MV-4-11 (cell line): ENCODE measurements at regions not wholly inside any gene's neighbourhood (a gene's known extent, or its start where the extent isn't known, plus 50 kb on each side); places are given as distances from the start of the nearest gene placed in this dataset.
"Not testable (repeated sequence)": the region's sequence is repeated elsewhere in the genome, so short reads cannot be mapped to it uniquely, and the experiment has no call there.

Experiments
- DNase-seq: peaks from one replicate; lab custom pipeline; 2025; lab: John Stamatoyannopoulos, UW

DNA sequence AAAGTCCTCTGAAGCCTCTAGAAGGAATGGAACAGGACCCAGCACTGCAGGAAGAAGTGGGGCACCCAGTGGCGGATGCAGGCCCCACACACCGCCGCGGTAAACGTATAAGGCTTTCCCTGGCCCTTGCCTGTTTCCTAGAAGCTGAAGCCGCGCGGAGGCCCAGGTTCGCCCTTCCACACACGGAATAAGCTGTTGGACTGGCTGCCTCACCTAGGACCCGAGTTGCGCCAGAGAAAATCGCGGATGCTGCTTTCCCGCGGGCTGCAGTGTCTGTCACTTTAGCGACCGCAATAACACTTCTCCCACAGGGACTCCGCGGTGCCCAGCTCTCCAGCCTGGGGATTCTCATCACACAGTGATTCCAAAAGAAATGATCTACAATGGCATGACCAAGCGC is 1736.9 kb downstream of the TP53TG3F start:
- no peak for DNase-seq

DNA sequence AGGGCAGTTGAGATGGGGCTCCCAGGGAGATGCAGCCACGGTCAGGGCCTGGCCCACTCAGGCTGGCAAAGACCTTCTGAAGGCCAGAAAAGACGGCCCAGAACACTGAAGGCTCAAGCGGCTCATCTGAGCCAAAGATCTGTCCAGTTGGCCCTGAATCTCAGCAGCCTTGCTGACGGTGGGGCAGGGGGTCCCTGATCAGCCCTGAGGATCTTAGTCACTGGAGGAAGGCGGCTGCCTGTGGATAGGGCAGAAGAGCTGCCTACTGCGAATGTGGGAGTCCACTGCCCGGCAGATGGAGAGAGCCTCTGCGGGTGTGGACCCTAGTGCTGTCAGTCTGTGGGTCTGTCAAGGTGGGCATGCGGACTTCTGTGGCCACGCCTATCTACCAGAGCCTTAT is 1738.2 kb downstream of the TP53TG3F start:
- no peak for DNase-seq

GRCh38 chr16:35198223-35199199 is 1739.1 kb downstream of the TP53TG3F start:
- no peak for DNase-seq

DNA sequence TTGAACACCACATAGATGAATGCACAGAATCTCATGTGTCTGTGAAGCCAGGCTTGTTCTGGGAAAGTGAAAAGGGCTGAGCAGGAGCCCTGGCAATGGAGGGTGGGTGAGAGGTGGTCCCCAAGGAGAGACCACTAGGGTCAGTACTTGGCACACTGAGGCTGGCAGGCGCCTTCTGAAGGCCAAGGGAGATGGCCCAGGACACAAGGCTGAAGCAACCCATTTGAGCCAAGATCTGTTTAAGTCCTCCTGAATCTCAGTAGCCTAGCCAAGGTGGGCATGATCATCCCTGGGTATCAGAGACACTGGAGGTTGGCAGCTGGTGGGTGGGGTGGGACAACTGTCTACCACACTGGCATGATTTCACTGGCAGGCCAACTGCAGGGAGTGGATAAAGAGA is 1741.2 kb downstream of the TP53TG3F start:
- DNase-seq: no peak

DNA sequence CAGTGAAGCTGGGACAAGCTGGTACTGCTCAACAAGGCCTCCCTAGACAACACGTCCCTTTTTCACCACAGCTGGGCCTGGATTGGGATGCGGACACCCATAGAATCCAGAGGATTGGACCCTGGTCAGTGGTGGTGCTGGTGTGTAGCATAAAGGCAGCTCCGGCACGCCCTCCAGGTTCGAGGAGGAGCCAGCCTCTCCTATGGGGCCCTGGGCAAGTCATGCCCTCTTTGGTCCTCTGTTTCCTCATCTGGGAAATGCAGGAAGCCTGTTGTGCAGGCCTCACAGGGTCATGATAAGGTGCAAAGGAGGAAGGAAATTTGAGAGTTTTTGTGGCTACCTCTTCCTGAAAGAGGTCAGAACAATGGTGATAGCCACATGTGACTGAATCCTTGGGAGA is 1741.7 kb downstream of the TP53TG3F start:
- no peak for DNase-seq

DNA sequence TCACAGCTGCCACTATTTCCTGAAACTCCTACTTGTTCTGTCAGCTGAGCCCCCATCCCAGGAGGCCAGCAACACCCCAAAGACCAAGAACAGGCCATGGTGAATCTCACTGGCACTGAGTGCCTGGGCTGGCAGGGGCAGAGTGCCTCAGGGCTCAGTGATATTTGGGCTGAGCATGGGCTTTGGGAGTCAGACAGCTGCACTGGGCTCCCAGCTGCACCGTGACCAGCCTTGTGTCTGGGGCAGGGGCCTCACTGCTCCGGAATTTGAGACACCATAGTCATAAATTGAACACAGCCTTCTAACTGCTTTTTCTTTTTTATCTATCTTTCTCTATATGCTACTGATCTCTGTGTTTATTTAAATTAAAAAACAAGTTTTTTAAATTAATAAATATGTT is 1744.2 kb downstream of the TP53TG3F start:
- DNase-seq: no peak

DNA sequence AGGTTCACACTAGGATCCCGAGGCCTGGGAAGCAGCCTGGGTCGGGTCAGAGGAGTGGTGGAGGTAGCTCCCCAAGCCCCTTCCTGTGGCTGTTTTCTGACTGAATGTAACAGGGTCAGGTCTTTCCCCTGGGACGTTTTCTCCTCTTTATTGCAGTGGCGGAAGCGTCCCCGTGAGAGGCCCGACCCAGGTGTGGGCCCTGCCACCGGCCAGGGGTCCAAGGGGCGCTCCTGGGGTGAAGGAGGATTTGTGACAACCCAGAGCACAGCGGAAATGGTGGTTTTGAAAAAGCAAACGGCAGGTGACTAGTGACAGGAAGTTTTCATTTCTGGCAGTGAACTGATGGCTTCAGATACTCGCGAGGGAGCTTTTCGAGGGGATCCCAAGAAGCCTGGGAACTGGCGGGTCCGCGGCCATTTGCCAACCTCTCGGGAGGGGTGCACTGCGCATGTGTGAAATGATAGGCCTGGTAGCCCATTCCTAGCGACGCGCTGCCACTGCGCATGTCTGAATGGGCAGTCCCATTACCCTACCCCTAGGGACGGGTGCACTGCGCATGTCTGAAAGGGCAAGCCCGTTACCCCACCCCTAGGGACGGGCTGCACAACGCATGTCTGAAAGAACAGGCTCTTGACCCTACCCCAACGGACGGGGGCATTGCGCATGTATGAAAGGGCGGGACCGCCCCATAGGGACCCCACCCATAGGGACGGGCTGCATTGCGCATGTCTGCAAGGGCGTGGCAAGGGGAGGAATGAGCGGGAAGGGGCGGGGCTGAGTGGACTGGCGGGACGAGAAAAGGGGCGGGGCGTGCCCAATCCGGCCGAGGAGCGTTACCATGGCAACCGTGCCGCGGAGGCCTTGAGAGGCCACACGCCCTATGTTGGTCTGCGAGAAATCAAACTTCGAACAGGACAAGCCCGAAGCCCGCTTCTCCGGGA is 1747.9 kb downstream of the TP53TG3F start:
- no peak for DNase-seq

DNA sequence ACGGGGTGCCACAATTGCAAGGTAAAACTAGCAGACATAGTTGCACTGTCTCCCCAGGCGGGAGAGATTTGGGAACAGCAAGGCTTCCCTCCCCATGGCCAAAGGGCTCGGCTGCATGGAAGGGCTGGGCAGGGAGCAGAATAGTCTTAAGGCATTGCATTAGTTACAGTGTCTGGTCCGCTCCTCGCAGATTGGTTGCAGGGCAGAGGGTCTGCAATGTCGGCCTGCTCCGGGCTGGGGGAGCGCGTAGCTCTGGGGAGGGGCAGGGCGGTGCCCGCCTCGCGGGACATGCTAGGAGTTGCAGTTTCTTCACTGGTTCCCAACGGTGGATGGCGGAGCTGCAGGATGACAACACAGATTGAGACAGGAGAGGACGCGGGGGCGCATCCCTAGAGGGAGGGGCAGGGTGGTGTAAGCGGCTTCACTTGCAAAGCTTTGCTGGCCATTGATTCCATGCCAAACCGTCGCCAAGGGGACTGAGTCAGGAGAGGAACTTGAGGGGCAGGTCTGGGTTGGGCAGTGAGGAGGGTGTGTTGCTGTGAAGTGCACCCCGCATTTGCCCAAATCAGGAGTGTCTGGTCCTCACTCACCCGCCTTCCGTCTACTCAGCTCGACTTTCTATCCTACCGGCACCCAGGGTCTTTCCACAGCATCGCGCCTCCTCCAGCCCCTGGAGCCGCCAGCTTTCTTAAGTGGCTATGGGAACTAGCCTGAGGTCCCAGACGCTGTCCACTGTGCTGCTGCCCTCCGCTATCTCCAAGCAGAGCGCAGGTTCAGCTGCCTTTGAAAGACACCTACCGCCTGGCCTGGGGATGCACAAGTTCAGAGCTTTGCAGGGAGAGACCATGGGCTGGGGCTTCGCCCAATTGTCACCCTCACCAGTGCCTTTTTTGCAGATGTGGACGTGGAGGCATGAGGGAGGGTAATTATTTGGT is 1748.9 kb downstream of the TP53TG3F start:
- no peak for DNase-seq

DNA sequence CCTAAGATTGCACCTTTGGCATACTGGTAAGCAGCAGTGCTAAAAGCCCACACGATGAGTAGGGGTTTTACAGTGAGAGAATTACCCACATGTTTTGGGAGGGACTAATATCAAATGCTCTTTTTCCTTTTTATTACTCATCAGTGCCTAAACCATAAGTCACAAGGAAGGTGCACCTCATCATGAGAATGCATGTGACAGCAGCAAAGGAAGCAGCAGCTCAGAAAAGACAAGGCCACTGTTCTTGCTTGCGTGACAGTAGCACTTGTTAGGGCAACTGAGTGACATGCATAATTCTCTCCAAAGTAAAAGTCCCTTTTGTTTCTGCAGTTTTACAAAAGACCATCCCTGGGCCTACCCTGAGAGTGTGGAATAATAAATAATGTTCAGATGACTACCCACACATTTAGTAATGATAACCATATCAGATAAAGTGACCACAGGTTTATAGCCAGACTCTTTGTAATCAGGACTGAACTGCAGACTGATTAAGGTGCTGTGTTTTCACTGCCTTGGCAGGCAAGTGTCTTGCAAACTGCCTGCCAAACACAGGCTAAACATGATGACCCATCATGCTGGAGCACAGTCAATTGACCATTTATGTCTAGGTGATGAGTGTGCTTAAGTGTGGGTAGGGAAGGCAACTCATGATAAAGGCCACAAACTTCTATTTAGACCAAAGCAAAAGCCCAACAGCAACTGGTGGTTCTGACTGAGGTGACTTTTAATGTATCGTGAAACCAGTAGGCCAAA is 1751.4 kb downstream of the TP53TG3F start:
- DNase-seq: no peak

GRCh38 chr16:35214840-35215239 is 1755.4 kb downstream of the TP53TG3F start:
- DNase-seq: no peak

- DNase-seq: no peak
Observed at GRCh38 chr16:35215287-35215686, 1755.9 kb downstream of the TP53TG3F start.

DNA sequence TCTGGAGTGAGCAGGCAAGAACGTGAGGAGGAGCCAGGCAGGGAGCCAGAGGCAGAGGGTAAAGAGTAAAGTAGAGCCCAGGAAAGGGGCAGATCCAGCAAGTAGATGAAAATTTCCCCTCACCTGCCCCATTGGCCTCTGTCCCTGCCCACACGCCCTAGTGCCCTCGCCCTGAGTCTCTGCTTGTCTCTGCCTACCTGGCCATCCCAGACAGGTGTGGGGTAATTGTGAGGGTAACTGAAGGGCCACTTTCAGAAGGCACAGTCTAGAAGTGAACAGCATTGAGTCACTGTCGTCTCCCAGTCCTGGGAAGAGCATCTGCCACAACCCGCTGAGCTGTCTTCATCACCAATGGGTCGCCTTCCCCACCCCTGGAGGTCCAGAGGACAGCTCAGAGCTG is 1756.8 kb downstream of the TP53TG3F start:
- DNase-seq: not testable (repeated sequence)

- no peak for DNase-seq
Observed at GRCh38 chr16:35221482-35222185, 1762.2 kb downstream of the TP53TG3F start.

- DNase-seq: no peak
Observed at GRCh38 chr16:35234679-35235078, 1775.3 kb downstream of the TP53TG3F start.

- DNase-seq: no peak
Observed at GRCh38 chr16:35239561-35239960, 1780.1 kb downstream of the TP53TG3F start.

DNA sequence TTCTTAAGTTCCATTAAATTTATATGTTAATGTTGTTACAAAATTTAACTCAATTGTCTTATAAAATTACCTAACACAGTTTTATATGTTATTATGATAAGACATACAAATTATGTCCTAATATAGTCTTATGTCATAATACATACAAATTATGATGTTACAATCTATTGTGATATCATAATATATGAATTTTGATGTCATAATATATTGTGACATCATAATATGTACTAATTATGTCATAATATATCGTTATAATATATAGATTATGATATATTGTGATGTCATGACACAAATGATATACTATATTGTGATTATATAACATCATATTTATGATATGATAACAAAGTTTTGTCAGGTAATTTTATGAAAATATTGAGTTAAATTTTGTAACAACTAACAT is 1789.6 kb downstream of the TP53TG3F start:
- no peak for DNase-seq

DNA sequence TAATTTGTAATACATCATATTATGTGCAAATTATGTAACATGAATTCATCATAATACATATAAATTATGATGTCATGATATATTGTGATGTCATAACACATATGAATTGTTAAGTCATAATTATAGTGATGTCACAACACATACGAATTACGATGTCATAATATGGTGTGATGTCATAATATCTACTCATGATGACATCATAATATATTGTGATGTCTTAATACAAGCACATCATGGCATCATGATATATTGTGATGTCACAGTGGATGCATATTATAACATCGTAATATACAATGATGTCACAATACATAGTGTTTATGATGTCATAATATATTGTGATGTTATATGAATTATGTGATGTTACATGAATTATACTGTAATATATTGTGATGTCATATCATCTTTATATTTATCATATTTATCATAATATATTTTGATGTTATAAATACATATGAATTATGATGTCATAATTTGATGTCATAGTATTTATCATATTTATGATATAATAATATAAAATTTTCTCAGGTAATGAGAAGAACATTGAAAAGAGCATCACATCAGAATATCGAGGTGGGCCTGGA is 1793.0 kb downstream of the TP53TG3F start:
- DNase-seq: no peak

DNA sequence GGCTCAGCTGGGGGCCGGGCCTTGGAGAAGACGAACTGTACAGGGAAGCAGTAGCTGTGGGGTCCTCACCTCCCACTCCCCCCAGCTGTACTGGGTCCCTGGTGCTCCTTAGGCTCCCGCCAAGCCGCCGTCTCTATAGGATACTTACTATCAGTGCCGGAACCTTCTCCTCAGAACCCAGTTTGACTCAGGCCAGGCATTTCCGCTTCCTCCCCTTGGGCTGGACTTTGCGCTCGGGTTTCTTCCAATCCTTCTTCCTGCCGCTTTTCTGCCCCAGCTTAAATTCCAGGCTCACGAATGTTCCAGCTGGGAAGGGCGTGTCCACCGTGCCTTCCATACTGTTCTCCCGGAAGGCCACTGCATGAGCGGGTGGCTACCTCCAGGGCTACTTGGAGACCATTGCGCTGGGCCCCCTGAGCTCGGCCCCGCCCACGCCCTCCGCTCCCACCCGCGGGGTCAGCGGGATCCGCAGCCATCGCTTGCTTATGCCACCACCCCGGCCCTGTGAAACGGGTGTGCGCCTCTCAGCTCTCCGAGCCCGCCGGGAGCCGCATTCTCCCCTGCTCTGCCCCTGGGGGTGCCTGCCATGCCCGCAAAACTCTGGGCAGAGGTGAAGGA is 1795.9 kb downstream of the TP53TG3F start:
- no peak for DNase-seq

- DNase-seq: no peak
Observed at GRCh38 chr16:35255816-35256215, 1796.4 kb downstream of the TP53TG3F start.
